ENCODE measurements at regions not wholly inside any gene's neighbourhood (a gene's known extent, or its start where the extent isn't known, plus 50 kb on each side); places are given as distances from the start of the nearest gene placed in this dataset.

GRCh38 chr12:127567531-127567930 is 699.4 kb upstream of the TMEM132C start:
- TF ChIP-seq CBFB (CRISPR knock-in tag; IDR thresholded peaks at IDR 0.05; ENCODE audit: low read depth) (no peak), TEAD4 (CRISPR knock-in tag; IDR thresholded peaks at IDR 0.05) (no peak), CTCF (IDR thresholded peaks at IDR 0.05) (no peak), ZSCAN18 (CRISPR knock-in tag; IDR thresholded peaks at IDR 0.05) (no peak), NR2C2 (CRISPR knock-in tag; IDR thresholded peaks at IDR 0.05) (no peak)
